HepG2 (cell line): ENCODE measurements at regions not wholly inside any gene's neighbourhood (a gene's known extent, or its start where the extent isn't known, plus 50 kb on each side); places are given as distances from the start of the nearest gene placed in this dataset.

Source experiments
- ATAC-seq: fragments of 200-7000 bp; cut with Tn5 transposase; 3 replicates; pipeline ENCODE4 v1.9.1; 2020; ENCODE audit warnings: mild to moderate bottlenecking, moderate library complexity
- BruUV-seq: library from RNA; stranded (reverse); fragments of 400-500 nt; replicated peaks from 2 replicates; lab custom pipeline; 2021; lab: Mats Ljungman, UMichigan
- CTCF ChIA-PET: fragments of 300-600 bp; formaldehyde crosslinking; extraction: SDS; loops from one replicate; lab custom pipeline; 2021; ENCODE audit warnings: low total read pairs, inconsistent platforms, low intra/inter-chr PET ratio; lab: Yijun Ruan, JAX
- POLR2A ChIA-PET: fragments of 350-600 bp; sonication (Branson Sonifier 250); formaldehyde crosslinking; loops from one replicate; lab custom pipeline; 2020; ENCODE audit warnings: antibody characterized with exemption, inconsistent platforms; lab: Yijun Ruan, JAX
- DNase-seq: peaks from one replicate; pipeline ENCODE4 v3.0.0-alpha.2; 2015; ENCODE audit warnings: low spot score
- FAIRE-seq: peaks from 3 replicates; lab custom pipeline; 2011; peaks lifted over from hg19 to GRCh38; lab: Jason Lieb, UNC
- H2AFZ ChIP-seq: one replicate; pipeline ENCODE4 v1.6.1; 2011; ENCODE audit warnings: low read length, inconsistent platforms
- H3K27ac ChIP-seq: fragments of 300-600 bp; 3 replicates; pipeline ENCODE4 v1.8.0; 2011; ENCODE audit warnings: mixed run types, mild to moderate bottlenecking, mixed read lengths, low read length, inconsistent platforms; ENCODE audit not compliant: insufficient read depth; ENCODE audit errors: extremely low read length
- H3K27me3 ChIP-seq, 2 experiments: fragments of 200-600 bp in 1 of 2; 2 replicates in 1 of 2; 3 replicates in 1 of 2; pipeline versions ENCODE4 v1.6.0 to v1.8.0; 2011; ENCODE audit warnings: low read length in 2 of 2, mild to moderate bottlenecking in 2 of 2, moderate library complexity in 2 of 2, inconsistent platforms in 1 of 2; ENCODE audit not compliant: insufficient read depth in 2 of 2, control insufficient read depth in 1 of 2
- H3K36me3 ChIP-seq, 2 experiments: fragments of 200-600 bp in 1 of 2; replicated peaks in 1 of 2; 2 replicates in 1 of 2; 3 replicates in 1 of 2; pipeline versions ENCODE4 v1.5.1 to v1.8.0; 2011; ENCODE audit warnings: low read length in 2 of 2, inconsistent platforms in 1 of 2; ENCODE audit not compliant: insufficient read depth in 2 of 2, control insufficient read depth in 1 of 2
- H3K4me1 ChIP-seq: 2 replicates; pipeline ENCODE4 v1.5.1; 2012; ENCODE audit warnings: low read length, inconsistent platforms; ENCODE audit not compliant: insufficient read depth
- H3K4me2 ChIP-seq: 2 replicates; pipeline ENCODE4 v1.6.0; 2011; ENCODE audit warnings: low read depth, low read length, inconsistent platforms
- H3K4me3 ChIP-seq, 3 experiments: fragments of 200-600 bp in 1 of 3; sonication (generic), shearing (Covaris generic) in 1 of 3; replicated peaks in 1 of 3; 2 replicates each; pipeline ENCODE4 v1.5.1; 2011 to 2016; ENCODE audit warnings: low read length in 3 of 3, inconsistent platforms in 2 of 3, low read depth in 2 of 3, mild to moderate bottlenecking in 2 of 3, control low read depth in 1 of 3, mixed read lengths in 1 of 3; ENCODE audit not compliant: insufficient read depth in 1 of 3
- H3K79me2 ChIP-seq: one replicate; pipeline ENCODE4 v1.6.1; 2011; ENCODE audit warnings: low read length, inconsistent platforms; ENCODE audit not compliant: insufficient read depth
- H3K9ac ChIP-seq: 2 replicates; pipeline ENCODE4 v1.6.0; 2011; ENCODE audit warnings: mild to moderate bottlenecking, low read depth, low read length, inconsistent platforms; ENCODE audit not compliant: insufficient read depth
- H3K9me3 ChIP-seq: 2 replicates; pipeline ENCODE4 v1.5.1; 2012; ENCODE audit warnings: mild to moderate bottlenecking, low read length
- H4K20me1 ChIP-seq: 2 replicates; pipeline ENCODE4 v1.6.0; 2011; ENCODE audit warnings: inconsistent platforms, mild to moderate bottlenecking, low read length, moderate library complexity; ENCODE audit not compliant: insufficient read depth
- ATF7 ChIP-seq, 2 experiments: fragments of 450-650 bp in 1 of 2; sonication (generic) in 1 of 2; formaldehyde crosslinking in 1 of 2; IDR thresholded peaks; 2 replicates each; pipeline versions ENCODE4 v1.4.0 to v1.6.1; 2016 to 2020; ENCODE audit warnings: antibody characterized with exemption in 1 of 2, mild to moderate bottlenecking in 1 of 2, missing genetic modification reagents in 1 of 2
- CREB1 ChIP-seq, 2 experiments: fragments of 450-650 bp in 1 of 2; IDR thresholded peaks; 2 replicates each; pipeline ENCODE4 v1.6.1; 2016 to 2017; ENCODE audit warnings: control low read depth in 1 of 2, mild to moderate bottlenecking in 1 of 2, missing compliant biosample characterization in 1 of 2, missing genetic modification characterization in 1 of 2
- HNRNPL ChIP-seq: fragments of 200-400 bp; formaldehyde crosslinking; IDR thresholded peaks from 2 replicates; pipeline ENCODE4 v1.6.1; 2017; ENCODE audit warnings: mild to moderate bottlenecking, low read depth, low read length
- POGZ ChIP-seq: sonication (generic); formaldehyde crosslinking; IDR thresholded peaks from 2 replicates; pipeline ENCODE4 v1.4.0; 2020; ENCODE audit warnings: mild to moderate bottlenecking, missing genetic modification reagents
- TFDP2 ChIP-seq: sonication (generic); formaldehyde crosslinking; IDR thresholded peaks from 2 replicates; pipeline ENCODE4 v1.4.0; 2020; ENCODE audit warnings: missing genetic modification reagents
- WGBS: methylation state at CpG from one replicate; pipeline ENCODE4 v1.1.6; 2017; ENCODE audit warnings: low lambda C conversion rate; 5-methylcytosine and 5-hydroxymethylcytosine counted together
- in situ Hi-C: cut with HindIII; loops from 2 replicates; pipeline ENCODE4 v1.10.0; 2017; ENCODE audit warnings: low pct_unique_long_range_greater_than_20kb; ENCODE audit not compliant: extremely low pct_ligation_motif_present
- intact Hi-C: fragments of 100-400 bp; cut with micrococcal nuclease; formaldehyde crosslinking; loops from one replicate; pipeline ENCODE4 v1.10.0; 2022; ENCODE audit not compliant: unreplicated experiment

- FAIRE-seq = no peak
- Histone ChIP-seq H3K9me3 (no peaks in the 10 kb centered on the region), H3K27me3 (no peaks in the 10 kb centered on the region), H3K36me3 (no peaks in the 10 kb centered on the region), H3K4me2 (no peak overlapping the region), H4K20me1 (no peaks in the 10 kb centered on the region), H3K4me3 (no peak overlapping the region), H3K27ac (no peak overlapping the region), H3K79me2 (no peaks in the 10 kb centered on the region), H3K4me1 (no peaks in the 10 kb centered on the region), H3K9ac (no peak overlapping the region), H2AFZ (no peak overlapping the region)
- in situ Hi-C loops = no loop called here
- TF ChIP-seq CREB1 (IDR thresholded peaks at IDR 0.05) = peak; percentile 78
- TF ChIP-seq CREB1 (CRISPR knock-in tag; IDR thresholded peaks at IDR 0.05) = no peak
- no peak for TF ChIP-seq HNRNPL
- intact Hi-C loops = no loop called here
- CTCF ChIA-PET = no interaction called here
- POLR2A ChIA-PET = no interaction called here
- DNase-seq = no peak
- ATAC-seq = no peak
- WGBS = 0% methylated on average over 7 of the region's 7 CpGs
- BruUV-seq = no TSS peak
Measured at GRCh38 chr1:188056011-188056410, 1227.3 kb downstream of the PLA2G4A start.

- 0% methylated on average over 1 of the region's 1 CpG for WGBS
- no peaks in the 10 kb centered on the region; the same call in 1 of the 2 replicates for H3K9me3 ChIP-seq
- H3K27ac ChIP-seq = no peak overlapping the region
- BruUV-seq = no TSS peak
- H3K9ac ChIP-seq = no peak overlapping the region
- no peak overlapping the region for H2AFZ ChIP-seq
- H3K4me2 ChIP-seq = no peak overlapping the region
- CTCF ChIA-PET = no interaction called here
- no peaks in the 10 kb centered on the region for H3K36me3 ChIP-seq
- POLR2A ChIA-PET = no interaction called here
- DNase-seq (no peak), FAIRE-seq (no peak), ATAC-seq (no peak)
- in situ Hi-C loops = no loop called here
- no peaks in the 10 kb centered on the region for H4K20me1 ChIP-seq
- H3K79me2 ChIP-seq = no peaks in the 10 kb centered on the region
- intact Hi-C loops = no loop called here
- TF ChIP-seq POGZ (CRISPR knock-in tag) = no peak
- TF ChIP-seq ATF7 (IDR thresholded peaks at IDR 0.05) = peak; percentile 68
- TF ChIP-seq ATF7 (CRISPR knock-in tag; IDR thresholded peaks at IDR 0.05) = no peak
- TF ChIP-seq TFDP2 (CRISPR knock-in tag) = no peak
- H3K4me1 ChIP-seq = no peaks in the 10 kb centered on the region
- no peaks in the 10 kb centered on the region for H3K27me3 ChIP-seq
- no peak overlapping the region for H3K4me3 ChIP-seq
Measured at GRCh38 chr1:188058801-188059200, 1230.1 kb downstream of the PLA2G4A start.
